ENCODE measurements at regions not wholly inside any gene's neighbourhood (a gene's known extent, or its start where the extent isn't known, plus 50 kb on each side); places are given as distances from the start of the nearest gene placed in this dataset.

- FAIRE-seq (no peak), DNase-seq (ENCODE audit: insufficient read length, low spot score) (no peak)
- TF ChIP-seq CTCF (IDR thresholded peaks at IDR 0.05; ENCODE audit: insufficient read depth, missing control alignments) = no peak
Measured at GRCh38 chr7:110529175-110529574, 561.8 kb upstream of the LRRN3 start.

GRCh38 chr7:110531186-110531585 is 559.7 kb upstream of the LRRN3 start:
- TF ChIP-seq CTCF (IDR thresholded peaks at IDR 0.05; ENCODE audit: insufficient read depth, missing control alignments) = no peak
- DNase-seq (ENCODE audit: insufficient read length, low spot score) = no peak
- FAIRE-seq = peak; percentile 58

- DNase-seq (ENCODE audit: insufficient read length, low spot score) (no peak), FAIRE-seq (no peak)
- no peak for TF ChIP-seq CTCF (IDR thresholded peaks at IDR 0.05; ENCODE audit: insufficient read depth, missing control alignments)
Measured at GRCh38 chr7:110534241-110534931, 556.5 kb upstream of the LRRN3 start.

- DNase-seq (ENCODE audit: insufficient read length, low spot score) = no peak
- TF ChIP-seq CTCF (IDR thresholded peaks at IDR 0.05; ENCODE audit: insufficient read depth, missing control alignments) = no peak
- FAIRE-seq = no peak
Measured at GRCh38 chr7:110539216-110539615, 551.7 kb upstream of the LRRN3 start.

GRCh38 chr7:110541962-110542361 is 549.0 kb upstream of the LRRN3 start:
- DNase-seq (ENCODE audit: insufficient read length, low spot score) (no peak), FAIRE-seq (no peak)
- no peak for TF ChIP-seq CTCF (IDR thresholded peaks at IDR 0.05; ENCODE audit: insufficient read depth, missing control alignments)

- DNase-seq (ENCODE audit: insufficient read length, low spot score) (no peak), FAIRE-seq (no peak)
- TF ChIP-seq CTCF (IDR thresholded peaks at IDR 0.05; ENCODE audit: insufficient read depth, missing control alignments) = no peak
Measured at GRCh38 chr7:110544194-110544593, 546.7 kb upstream of the LRRN3 start.

- TF ChIP-seq CTCF (IDR thresholded peaks at IDR 0.05; ENCODE audit: insufficient read depth, missing control alignments) = no peak
- no peak for DNase-seq (ENCODE audit: insufficient read length, low spot score)
- FAIRE-seq = no peak
Measured at GRCh38 chr7:110548372-110548771, 542.6 kb upstream of the LRRN3 start.
